Endothelial cell of umbilical vein (primary cell): ENCODE measurements at regions not wholly inside any gene's neighbourhood (a gene's known extent, or its start where the extent isn't known, plus 50 kb on each side); places are given as distances from the start of the nearest gene placed in this dataset.

Source experiments
- BruUV-seq: library from RNA; stranded (reverse); fragments of 400-500 nt; replicated peaks from 2 replicates; lab custom pipeline; 2021; lab: Mats Ljungman, UMichigan
- CTCF ChIA-PET: fragments of 300-600, 350-600 bp; sonication (Branson Sonifier 250); formaldehyde crosslinking; loops from one replicate; lab custom pipeline; 2021; ENCODE audit warnings: antibody characterized with exemption, inconsistent platforms; lab: Charles Lee
- POLR2A ChIA-PET: fragments of 300-600, 350-600 bp; sonication (Branson Sonifier 250); formaldehyde crosslinking; loops from one replicate; lab custom pipeline; 2021; ENCODE audit warnings: antibody characterized with exemption, inconsistent platforms; lab: Charles Lee
- DNase-seq: peaks from one replicate; pipeline ENCODE4 v3.0.0-alpha.2; 2011; ENCODE audit warnings: low read depth, low spot score
- FAIRE-seq: peaks from 2 replicates; lab custom pipeline; 2011; peaks lifted over from hg19 to GRCh38; lab: Jason Lieb, UNC
- H2AFZ ChIP-seq: 2 replicates; pipeline ENCODE4 v1.6.0; 2012; ENCODE audit warnings: low read depth, low read length, control low read depth, inconsistent platforms
- H3K27ac ChIP-seq: 2 replicates; pipeline ENCODE4 v1.5.1; 2011; ENCODE audit warnings: low read depth, mild to moderate bottlenecking, control low read depth, low read length, moderate library complexity; ENCODE audit not compliant: insufficient read depth
- H3K27me3 ChIP-seq, 2 experiments: 2 replicates each; pipeline versions ENCODE4 v1.6.0 to v1.6.1; 2011; ENCODE audit warnings: low read length in 2 of 2, mixed read lengths in 1 of 2; ENCODE audit not compliant: control insufficient read depth in 2 of 2, insufficient read depth in 2 of 2
- H3K36me3 ChIP-seq, 2 experiments: 2 replicates in 1 of 2; 3 replicates in 1 of 2; pipeline ENCODE4 v1.5.1; 2011; ENCODE audit warnings: low read length in 2 of 2, mild to moderate bottlenecking in 1 of 2, moderate library complexity in 1 of 2; ENCODE audit not compliant: control insufficient read depth in 2 of 2, insufficient read depth in 2 of 2; ENCODE audit errors: extremely low read depth in 1 of 2
- H3K4me1 ChIP-seq: 3 replicates; pipeline ENCODE4 v1.5.1; 2011; ENCODE audit warnings: mild to moderate bottlenecking, low read length; ENCODE audit not compliant: control insufficient read depth, insufficient read depth; ENCODE audit errors: extremely low read depth
- H3K4me2 ChIP-seq: 2 replicates; pipeline ENCODE4 v1.6.1; 2011; ENCODE audit warnings: low read length, control low read depth, mixed read lengths; ENCODE audit not compliant: insufficient read depth
- H3K4me3 ChIP-seq, 3 experiments: fragments of 200-600 bp in 1 of 3; sonication (generic), shearing (Covaris generic) in 1 of 3; replicated peaks in 1 of 3; 2 replicates each; pipeline ENCODE4 v1.5.1; 2011 to 2016; ENCODE audit warnings: control low read depth in 3 of 3, low read length in 3 of 3, mild to moderate bottlenecking in 2 of 3, inconsistent platforms in 1 of 3, low read depth in 1 of 3, moderate library complexity in 1 of 3; ENCODE audit not compliant: insufficient read depth in 1 of 3
- H3K79me2 ChIP-seq: 2 replicates; pipeline ENCODE4 v1.6.0; 2012; ENCODE audit warnings: low read length, inconsistent platforms; ENCODE audit not compliant: control insufficient read depth, insufficient read depth
- H3K9ac ChIP-seq: replicated peaks from 2 replicates; pipeline ENCODE3; 2011; ENCODE audit warnings: low read length, control low read depth; ENCODE audit not compliant: insufficient read depth; ENCODE audit errors: extremely low read depth
- H3K9me1 ChIP-seq: replicated peaks from 3 replicates; pipeline ENCODE4 v1.6.0; 2011; ENCODE audit warnings: mild to moderate bottlenecking, low read length; ENCODE audit not compliant: control insufficient read depth, insufficient read depth; ENCODE audit errors: extremely low read depth
- H3K9me3 ChIP-seq: replicated peaks from 2 replicates; pipeline ENCODE4 v1.5.1; 2012; ENCODE audit warnings: low read length, inconsistent platforms; ENCODE audit not compliant: control insufficient read depth, insufficient read depth
- H4K20me1 ChIP-seq: replicated peaks from 2 replicates; pipeline ENCODE3; 2011; ENCODE audit warnings: mild to moderate bottlenecking, low read length; ENCODE audit not compliant: control insufficient read depth, insufficient read depth; ENCODE audit errors: extremely low read depth
- EZH2 ChIP-seq: IDR thresholded peaks from 2 replicates; pipeline ENCODE4 v1.6.1; 2012; ENCODE audit warnings: borderline replicate concordance, low read depth, mild to moderate bottlenecking, moderate library complexity, low read length, inconsistent platforms; ENCODE audit not compliant: severe bottlenecking
- FOS ChIP-seq: IDR thresholded peaks from 2 replicates; pipeline ENCODE4 v1.6.1; 2011; ENCODE audit warnings: mild to moderate bottlenecking, low read length, moderate library complexity, borderline replicate concordance; ENCODE audit not compliant: insufficient read depth
- GATA2 ChIP-seq: IDR thresholded peaks from 2 replicates; pipeline ENCODE4 v1.7.0; 2011; ENCODE audit warnings: low read depth, mild to moderate bottlenecking, moderate library complexity, mixed read lengths, low read length; ENCODE audit not compliant: insufficient read length, insufficient read depth
- JUN ChIP-seq: IDR thresholded peaks from 2 replicates; pipeline ENCODE4 v1.6.1; 2011; ENCODE audit warnings: borderline replicate concordance, low read depth; ENCODE audit not compliant: insufficient read length, insufficient read depth
- MYC ChIP-seq: IDR thresholded peaks from one replicate; pipeline ENCODE4 v1.6.1; 2011; ENCODE audit warnings: mild to moderate bottlenecking, low read depth, low read length
- POLR2A ChIP-seq: IDR thresholded peaks from 2 replicates; pipeline ENCODE4 v1.6.1; 2012; ENCODE audit warnings: low read depth, mild to moderate bottlenecking, control low read depth, low read length
- POLR2AphosphoS5 ChIP-seq: IDR thresholded peaks from 2 replicates; pipeline ENCODE4 v1.6.1; 2012; ENCODE audit warnings: low read depth, mild to moderate bottlenecking, control low read depth, low read length, moderate library complexity; ENCODE audit not compliant: insufficient read depth
- dilution Hi-C: fragments of 300-500 bp; cut with MboI; formaldehyde crosslinking; loops from one replicate; pipeline ENCODE4 v1.15.0; 2019; ENCODE audit warnings: low sequenced_read_pairs; ENCODE audit not compliant: extremely low pct_ligation_motif_present
- intact Hi-C: fragments of 100-400 bp; cut with micrococcal nuclease; formaldehyde crosslinking; loops from one replicate; pipeline ENCODE4 v1.10.0; 2022
- TF ChIP-seq, protein P1 (sequence below): IDR thresholded peaks from 2 replicates; pipeline ENCODE4 v1.6.1; 2011; ENCODE audit not compliant: insufficient read depth, insufficient read length
- TF ChIP-seq, protein P2 (sequence below), 2 donors: IDR thresholded peaks; 1 replicate in 1 of 2; 2 replicates in 1 of 2; pipeline ENCODE4 v1.5.1; 2011; ENCODE audit warnings: low read length in 2 of 2, mild to moderate bottlenecking in 2 of 2, moderate library complexity in 2 of 2, control low read depth in 1 of 2, inconsistent platforms in 1 of 2, low read depth in 1 of 2; ENCODE audit not compliant: insufficient read depth in 1 of 2; ENCODE audit errors: extremely low read depth in 1 of 2

DNA sequence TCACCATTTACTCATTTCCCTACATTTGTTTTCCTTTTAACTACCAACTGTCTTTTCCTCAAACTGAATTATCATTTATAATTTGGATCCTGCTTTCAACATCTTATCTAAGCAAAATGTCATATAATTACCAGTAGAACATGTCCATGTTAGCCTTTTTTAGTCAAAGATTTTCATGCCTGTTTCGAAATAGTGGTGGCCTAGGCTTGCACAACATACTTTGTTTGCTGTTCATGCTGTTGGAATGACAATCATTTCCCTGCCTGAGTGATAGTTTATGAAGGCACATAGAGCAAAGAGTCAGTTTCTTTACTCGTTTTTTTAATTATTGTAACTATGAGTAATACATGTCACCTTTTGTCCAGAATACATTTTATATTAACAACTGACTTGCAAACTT lies 144.3 kb upstream of the ANO3 start:
- no peak overlapping the region for H3K9ac ChIP-seq
- H2AFZ ChIP-seq = peak overlapping the region; percentile 37
- ChIA-PET CTCF (no interaction called here), POLR2A (no interaction called here)
- DNase-seq (peak; percentile 4), FAIRE-seq (no peak)
- intact Hi-C loops = no loop called here
- H3K9me1 ChIP-seq = no peaks in the 10 kb centered on the region
- H3K4me1 ChIP-seq = no peaks in the 10 kb centered on the region
- no peak overlapping the region for H3K27ac ChIP-seq
- H3K9me3 ChIP-seq = no peaks in the 10 kb centered on the region
- dilution Hi-C loops = no loop called here
- no TSS peak for BruUV-seq
- H4K20me1 ChIP-seq = no peaks in the 10 kb centered on the region
- H3K4me3 ChIP-seq = no peak overlapping the region
- no peak overlapping the region for H3K4me2 ChIP-seq
- H3K36me3 ChIP-seq = no peaks in the 10 kb centered on the region
- no peaks in the 10 kb centered on the region for H3K79me2 ChIP-seq
- H3K27me3 ChIP-seq = no peaks in the 10 kb centered on the region
- TF ChIP-seq POLR2A = no peak
- TF ChIP-seq FOS = no peak
- TF ChIP-seq EZH2 = no peak
- TF ChIP-seq MYC = no peak
- TF ChIP-seq GATA2 = no peak
- TF ChIP-seq, protein P1, sequence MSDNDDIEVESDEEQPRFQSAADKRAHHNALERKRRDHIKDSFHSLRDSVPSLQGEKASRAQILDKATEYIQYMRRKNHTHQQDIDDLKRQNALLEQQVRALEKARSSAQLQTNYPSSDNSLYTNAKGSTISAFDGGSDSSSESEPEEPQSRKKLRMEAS = no peak
- no peak for TF ChIP-seq POLR2AphosphoS5
- TF ChIP-seq JUN = no peak
- TF ChIP-seq, protein P2, sequence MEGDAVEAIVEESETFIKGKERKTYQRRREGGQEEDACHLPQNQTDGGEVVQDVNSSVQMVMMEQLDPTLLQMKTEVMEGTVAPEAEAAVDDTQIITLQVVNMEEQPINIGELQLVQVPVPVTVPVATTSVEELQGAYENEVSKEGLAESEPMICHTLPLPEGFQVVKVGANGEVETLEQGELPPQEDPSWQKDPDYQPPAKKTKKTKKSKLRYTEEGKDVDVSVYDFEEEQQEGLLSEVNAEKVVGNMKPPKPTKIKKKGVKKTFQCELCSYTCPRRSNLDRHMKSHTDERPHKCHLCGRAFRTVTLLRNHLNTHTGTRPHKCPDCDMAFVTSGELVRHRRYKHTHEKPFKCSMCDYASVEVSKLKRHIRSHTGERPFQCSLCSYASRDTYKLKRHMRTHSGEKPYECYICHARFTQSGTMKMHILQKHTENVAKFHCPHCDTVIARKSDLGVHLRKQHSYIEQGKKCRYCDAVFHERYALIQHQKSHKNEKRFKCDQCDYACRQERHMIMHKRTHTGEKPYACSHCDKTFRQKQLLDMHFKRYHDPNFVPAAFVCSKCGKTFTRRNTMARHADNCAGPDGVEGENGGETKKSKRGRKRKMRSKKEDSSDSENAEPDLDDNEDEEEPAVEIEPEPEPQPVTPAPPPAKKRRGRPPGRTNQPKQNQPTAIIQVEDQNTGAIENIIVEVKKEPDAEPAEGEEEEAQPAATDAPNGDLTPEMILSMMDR (IDR thresholded peaks at IDR 0.05; ENCODE audit: extremely low read depth in 1 of 2, insufficient read depth in 1 of 2, low read depth in 1 of 2, low read length in 2 of 2) = no peak
